ENCODE measurements at regions not wholly inside any gene's neighbourhood (a gene's known extent, or its start where the extent isn't known, plus 50 kb on each side); places are given as distances from the start of the nearest gene placed in this dataset.

GRCh38 chrX:106341823-106342222 is 173.7 kb downstream of the PWWP3B start:
- TF ChIP-seq CTCF (IDR thresholded peaks at IDR 0.05) (no peak), POLR2A (IDR thresholded peaks at IDR 0.05) (no peak)

Data from body of pancreas (tissue), 4 donors.